Large intestine (tissue), 3 donors: ENCODE measurements at regions not wholly inside any gene's neighbourhood (a gene's known extent, or its start where the extent isn't known, plus 50 kb on each side); places are given as distances from the start of the nearest gene placed in this dataset.
"Not testable (repeated sequence)": the region's sequence is repeated elsewhere in the genome, so short reads cannot be mapped to it uniquely, and the experiment has no call there.

ENCODE experiments used
- DNase-seq, 2 donors: peaks; one replicate each; pipeline versions ENCODE4 v3.0.0 to v3.0.0-alpha.2; 2013
- H3K27ac ChIP-seq: one replicate; pipeline ENCODE4 v1.5.1; 2013; ENCODE audit warnings: low read length
- H3K27me3 ChIP-seq: 2 replicates; pipeline ENCODE4 v1.6.1; 2013; ENCODE audit warnings: low read length; ENCODE audit not compliant: control insufficient read depth, insufficient read depth
- H3K36me3 ChIP-seq: 2 replicates; pipeline ENCODE4 v1.6.1; 2013; ENCODE audit warnings: low read length; ENCODE audit not compliant: control insufficient read depth, insufficient read depth
- H3K4me1 ChIP-seq: one replicate; pipeline ENCODE4 v1.6.1; 2013; ENCODE audit warnings: low read length; ENCODE audit not compliant: control insufficient read depth, insufficient read depth
- H3K4me3 ChIP-seq: one replicate; pipeline ENCODE4 v1.5.1; 2013; ENCODE audit warnings: low read length
- H3K9me3 ChIP-seq: one replicate; pipeline ENCODE4 v1.6.1; 2013; ENCODE audit warnings: mild to moderate bottlenecking, low read depth, low read length, moderate library complexity; ENCODE audit not compliant: control insufficient read depth
- WGBS: methylation state at CpG from one replicate; pipeline ENCODE4 v1.1.5; 2013; ENCODE audit warnings: low lambda C conversion rate; ENCODE audit not compliant: insufficient coverage; 5-methylcytosine and 5-hydroxymethylcytosine counted together

GRCh38 chr3:163175970-163176369 lies 1679.4 kb downstream of the OTOL1 start:
- H3K27me3 ChIP-seq = no peaks in the 10 kb centered on the region
- H3K4me3 ChIP-seq = no peak overlapping the region
- 80% methylated on average over 1 of the region's 2 CpGs for WGBS
- H3K4me1 ChIP-seq = no peaks in the 10 kb centered on the region
- no peak for DNase-seq
- no peaks in the 10 kb centered on the region for H3K36me3 ChIP-seq
- H3K9me3 ChIP-seq = no peaks in the 10 kb centered on the region
- no peak overlapping the region for H3K27ac ChIP-seq

- not testable (repeated sequence) for H3K27ac ChIP-seq, H3K4me3 ChIP-seq, H3K36me3 ChIP-seq, DNase-seq, H3K27me3 ChIP-seq, H3K4me1 ChIP-seq, H3K9me3 ChIP-seq
- WGBS = 70% methylated on average over 2 of the region's 3 CpGs
Observed at GRCh38 chr3:163172513-163172912, 1675.9 kb downstream of the OTOL1 start.

- 92% methylated on average over 1 of the region's 1 CpG for WGBS
- no peak for DNase-seq
- Histone ChIP-seq H3K4me1 (no peaks in the 10 kb centered on the region), H3K36me3 (no peaks in the 10 kb centered on the region), H3K27ac (no peak overlapping the region), H3K4me3 (no peak overlapping the region), H3K9me3 (peaks cover 8% of the 10 kb centered on the region), H3K27me3 (no peaks in the 10 kb centered on the region)
Observed at GRCh38 chr3:163166197-163166596, 1669.6 kb downstream of the OTOL1 start.

- Histone ChIP-seq H3K4me1 (no peaks in the 10 kb centered on the region), H3K27me3 (no peaks in the 10 kb centered on the region), H3K9me3 (no peaks in the 10 kb centered on the region), H3K4me3 (no peak overlapping the region), H3K27ac (no peak overlapping the region), H3K36me3 (no peaks in the 10 kb centered on the region)
- 88% methylated on average over 2 of the region's 2 CpGs for WGBS
- DNase-seq = no peak
Observed at GRCh38 chr3:163159306-163159705, 1662.7 kb downstream of the OTOL1 start.

DNA sequence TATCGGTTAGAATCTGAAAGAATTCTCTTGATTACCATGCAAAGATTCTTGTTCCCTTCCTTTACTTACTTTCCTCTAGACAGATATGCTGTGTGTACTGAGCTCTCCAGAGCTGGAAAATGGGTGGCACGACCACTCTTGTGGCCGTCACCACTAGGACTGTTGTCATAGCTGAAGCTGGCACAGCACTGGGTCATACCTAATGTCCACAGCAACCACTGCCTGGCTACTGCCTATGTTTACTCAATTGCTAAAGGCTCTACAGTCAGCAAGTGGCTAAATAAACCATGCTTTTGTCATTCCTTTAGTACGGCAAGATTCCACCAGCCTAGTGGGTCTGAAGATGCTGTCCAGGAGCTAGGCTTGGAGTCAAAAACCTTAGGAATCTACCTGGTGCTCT lies 1643.0 kb downstream of the OTOL1 start:
- no peaks in the 10 kb centered on the region for H3K36me3 ChIP-seq
- DNase-seq = no peak
- H3K27me3 ChIP-seq = no peaks in the 10 kb centered on the region
- H3K4me3 ChIP-seq = no peak overlapping the region
- WGBS = no CpG with 5 or more reads among the region's 4 CpGs
- no peaks in the 10 kb centered on the region for H3K9me3 ChIP-seq
- no peaks in the 10 kb centered on the region for H3K4me1 ChIP-seq
- H3K27ac ChIP-seq = no peak overlapping the region

- Histone ChIP-seq H3K27ac (no peak overlapping the region), H3K4me1 (no peaks in the 10 kb centered on the region), H3K36me3 (no peaks in the 10 kb centered on the region), H3K4me3 (no peak overlapping the region), H3K9me3 (no peaks in the 10 kb centered on the region), H3K27me3 (no peaks in the 10 kb centered on the region)
- WGBS = 80% methylated on average over 2 of the region's 2 CpGs
- no peak for DNase-seq
Observed at GRCh38 chr3:163138258-163138657, 1641.7 kb downstream of the OTOL1 start.

GRCh38 chr3:163132111-163132510 lies 1635.5 kb downstream of the OTOL1 start:
- Histone ChIP-seq H3K4me1 (no peaks in the 10 kb centered on the region), H3K27ac (no peak overlapping the region), H3K27me3 (no peaks in the 10 kb centered on the region), H3K36me3 (no peaks in the 10 kb centered on the region), H3K4me3 (no peak overlapping the region), H3K9me3 (peaks cover 4% of the 10 kb centered on the region)
- DNase-seq = no peak
- WGBS = no CpG with 5 or more reads among the region's 5 CpGs

DNA sequence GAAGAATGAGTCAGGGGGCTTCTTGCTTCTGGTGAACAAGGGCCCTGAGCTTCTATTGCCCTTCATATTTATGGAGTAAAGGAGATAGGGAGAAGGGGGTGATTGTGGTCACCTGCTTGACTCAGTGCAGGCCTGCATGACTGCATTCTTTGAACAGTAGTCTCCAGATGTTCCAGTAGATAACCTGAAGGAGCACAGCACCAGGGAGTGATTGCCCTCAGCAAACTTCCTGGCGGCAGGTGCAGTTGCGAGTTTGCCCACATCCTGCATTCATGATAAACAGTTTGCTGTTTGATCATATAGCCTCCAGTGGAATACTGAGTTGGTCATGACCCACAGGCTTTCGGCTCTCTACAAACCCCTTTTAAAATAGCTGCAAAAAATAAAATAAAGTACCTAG lies 1632.7 kb downstream of the OTOL1 start:
- no CpG with 5 or more reads among the region's 3 CpGs for WGBS

GRCh38 chr3:163126115-163126514 lies 1629.5 kb downstream of the OTOL1 start:
- no peak overlapping the region for H3K27ac ChIP-seq
- DNase-seq = no peak
- H3K4me1 ChIP-seq = no peaks in the 10 kb centered on the region
- no peaks in the 10 kb centered on the region for H3K36me3 ChIP-seq
- H3K4me3 ChIP-seq = no peak overlapping the region
- H3K27me3 ChIP-seq = no peaks in the 10 kb centered on the region
- H3K9me3 ChIP-seq = peaks cover 2% of the 10 kb centered on the region

More for the DNA sequence above, 1632.7 kb downstream of the OTOL1 start:
- Histone ChIP-seq H3K36me3 (no peaks in the 10 kb centered on the region), H3K9me3 (peaks cover 4% of the 10 kb centered on the region), H3K4me1 (no peaks in the 10 kb centered on the region), H3K4me3 (no peak overlapping the region), H3K27ac (no peak overlapping the region), H3K27me3 (no peaks in the 10 kb centered on the region)
- DNase-seq = no peak
